C4-2B (cell line): ENCODE measurements at regions not wholly inside any gene's neighbourhood (a gene's known extent, or its start where the extent isn't known, plus 50 kb on each side); places are given as distances from the start of the nearest gene placed in this dataset.

Experiments
- ZFX ChIP-seq: fragments of 450-650 bp; IDR thresholded peaks from 2 replicates; pipeline ENCODE4 v1.6.1; 2017
- TF ChIP-seq, protein P1 (sequence below): fragments of 450-650 bp; conservative IDR thresholded peaks from 2 replicates; pipeline ENCODE4 v1.5.1; 2017; ENCODE audit warnings: mild to moderate bottlenecking

DNA sequence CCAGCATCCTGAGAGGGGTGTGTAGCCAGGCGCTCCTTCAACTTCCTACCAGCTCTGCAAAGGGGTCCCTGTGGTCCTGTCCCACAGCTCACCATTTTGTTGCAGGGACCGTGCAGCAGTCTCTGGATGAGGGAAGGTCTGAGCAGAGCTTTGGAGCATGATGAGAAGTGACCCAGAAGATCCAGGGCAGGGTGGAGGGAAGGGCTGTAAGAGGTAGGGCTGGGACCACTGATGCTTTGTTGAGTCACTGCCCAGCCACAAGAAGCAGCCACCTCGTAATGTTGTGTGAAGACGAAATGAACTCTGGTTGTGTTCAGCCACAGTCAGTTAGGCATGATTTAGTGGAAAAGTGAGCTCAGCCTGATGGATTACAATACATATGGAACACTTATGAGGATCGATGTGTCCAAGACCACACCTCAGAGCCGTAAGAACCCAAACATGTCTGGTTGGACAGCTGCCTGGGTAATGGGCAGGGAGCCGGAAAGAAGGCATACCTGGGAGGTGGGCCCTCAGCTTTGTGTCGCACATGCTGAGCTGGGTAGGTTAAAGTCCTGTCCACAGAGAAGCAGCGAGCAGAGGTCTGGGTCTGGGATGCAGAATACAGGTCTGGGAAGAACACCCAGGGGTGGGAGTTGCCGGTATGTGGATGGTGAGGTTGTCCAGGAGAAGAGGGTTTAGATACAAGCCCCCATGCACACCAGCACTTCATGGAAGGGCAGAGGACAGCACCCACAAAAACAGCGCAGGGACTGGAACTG lies 250.1 kb downstream of the GADD45G start:
- TF ChIP-seq, protein P1, sequence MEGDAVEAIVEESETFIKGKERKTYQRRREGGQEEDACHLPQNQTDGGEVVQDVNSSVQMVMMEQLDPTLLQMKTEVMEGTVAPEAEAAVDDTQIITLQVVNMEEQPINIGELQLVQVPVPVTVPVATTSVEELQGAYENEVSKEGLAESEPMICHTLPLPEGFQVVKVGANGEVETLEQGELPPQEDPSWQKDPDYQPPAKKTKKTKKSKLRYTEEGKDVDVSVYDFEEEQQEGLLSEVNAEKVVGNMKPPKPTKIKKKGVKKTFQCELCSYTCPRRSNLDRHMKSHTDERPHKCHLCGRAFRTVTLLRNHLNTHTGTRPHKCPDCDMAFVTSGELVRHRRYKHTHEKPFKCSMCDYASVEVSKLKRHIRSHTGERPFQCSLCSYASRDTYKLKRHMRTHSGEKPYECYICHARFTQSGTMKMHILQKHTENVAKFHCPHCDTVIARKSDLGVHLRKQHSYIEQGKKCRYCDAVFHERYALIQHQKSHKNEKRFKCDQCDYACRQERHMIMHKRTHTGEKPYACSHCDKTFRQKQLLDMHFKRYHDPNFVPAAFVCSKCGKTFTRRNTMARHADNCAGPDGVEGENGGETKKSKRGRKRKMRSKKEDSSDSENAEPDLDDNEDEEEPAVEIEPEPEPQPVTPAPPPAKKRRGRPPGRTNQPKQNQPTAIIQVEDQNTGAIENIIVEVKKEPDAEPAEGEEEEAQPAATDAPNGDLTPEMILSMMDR = no peak
- TF ChIP-seq ZFX = no peak
